ENCODE measurements at regions not wholly inside any gene's neighbourhood (a gene's known extent, or its start where the extent isn't known, plus 50 kb on each side); places are given as distances from the start of the nearest gene placed in this dataset.

GRCh38 chr2:82268446-82268845 is 1963.9 kb upstream of the LRRTM1 start:
- TF ChIP-seq CTCF (IDR thresholded peaks at IDR 0.05; ENCODE audit: borderline replicate concordance, extremely low read depth, low read length, poor library complexity, severe bottlenecking): no peak
- TF ChIP-seq EZH2 (IDR thresholded peaks at IDR 0.05; ENCODE audit: borderline replicate concordance, low read depth, low read length, severe bottlenecking): no peak
